GM12873 (cell line): ENCODE measurements at regions not wholly inside any gene's neighbourhood (a gene's known extent, or its start where the extent isn't known, plus 50 kb on each side); places are given as distances from the start of the nearest gene placed in this dataset.

Experiments
- TF ChIP-seq, protein P1 (sequence below): IDR thresholded peaks from 2 replicates; pipeline ENCODE4 v1.5.1; 2012; ENCODE audit warnings: low read depth, mild to moderate bottlenecking, moderate library complexity, low read length, control low read depth; ENCODE audit not compliant: insufficient read depth; ENCODE audit errors: missing control alignments

- TF ChIP-seq, protein P1, sequence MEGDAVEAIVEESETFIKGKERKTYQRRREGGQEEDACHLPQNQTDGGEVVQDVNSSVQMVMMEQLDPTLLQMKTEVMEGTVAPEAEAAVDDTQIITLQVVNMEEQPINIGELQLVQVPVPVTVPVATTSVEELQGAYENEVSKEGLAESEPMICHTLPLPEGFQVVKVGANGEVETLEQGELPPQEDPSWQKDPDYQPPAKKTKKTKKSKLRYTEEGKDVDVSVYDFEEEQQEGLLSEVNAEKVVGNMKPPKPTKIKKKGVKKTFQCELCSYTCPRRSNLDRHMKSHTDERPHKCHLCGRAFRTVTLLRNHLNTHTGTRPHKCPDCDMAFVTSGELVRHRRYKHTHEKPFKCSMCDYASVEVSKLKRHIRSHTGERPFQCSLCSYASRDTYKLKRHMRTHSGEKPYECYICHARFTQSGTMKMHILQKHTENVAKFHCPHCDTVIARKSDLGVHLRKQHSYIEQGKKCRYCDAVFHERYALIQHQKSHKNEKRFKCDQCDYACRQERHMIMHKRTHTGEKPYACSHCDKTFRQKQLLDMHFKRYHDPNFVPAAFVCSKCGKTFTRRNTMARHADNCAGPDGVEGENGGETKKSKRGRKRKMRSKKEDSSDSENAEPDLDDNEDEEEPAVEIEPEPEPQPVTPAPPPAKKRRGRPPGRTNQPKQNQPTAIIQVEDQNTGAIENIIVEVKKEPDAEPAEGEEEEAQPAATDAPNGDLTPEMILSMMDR = no peak
Measured at GRCh38 chr12:63404611-63405010, 253.6 kb upstream of the AVPR1A start.

GRCh38 chr12:63403256-63403655 is 252.3 kb upstream of the AVPR1A start:
- TF ChIP-seq, protein P1 = no peak

DNA sequence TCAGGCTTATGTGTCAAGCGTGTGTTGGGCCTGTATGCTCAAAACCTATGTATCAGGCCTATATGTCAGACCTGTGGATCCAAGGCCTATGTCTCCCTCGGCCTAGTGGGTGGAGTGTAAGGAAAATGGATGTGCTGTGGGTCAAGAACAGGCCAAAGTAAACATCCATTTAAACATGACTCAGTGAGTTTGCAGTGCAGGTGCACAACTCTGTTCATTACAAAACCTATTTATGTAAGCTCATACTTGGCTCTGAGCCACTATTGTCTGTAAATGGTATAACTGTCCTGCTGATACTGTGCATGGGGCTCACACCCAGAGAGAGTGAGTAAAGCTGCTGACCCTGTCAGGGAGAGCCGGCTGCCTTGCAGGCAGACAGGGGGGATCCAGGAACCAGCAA is 249.7 kb upstream of the AVPR1A start:
- TF ChIP-seq, protein P1 = no peak

GRCh38 chr12:63400318-63400717 is 249.3 kb upstream of the AVPR1A start:
- TF ChIP-seq, protein P1 = no peak

DNA sequence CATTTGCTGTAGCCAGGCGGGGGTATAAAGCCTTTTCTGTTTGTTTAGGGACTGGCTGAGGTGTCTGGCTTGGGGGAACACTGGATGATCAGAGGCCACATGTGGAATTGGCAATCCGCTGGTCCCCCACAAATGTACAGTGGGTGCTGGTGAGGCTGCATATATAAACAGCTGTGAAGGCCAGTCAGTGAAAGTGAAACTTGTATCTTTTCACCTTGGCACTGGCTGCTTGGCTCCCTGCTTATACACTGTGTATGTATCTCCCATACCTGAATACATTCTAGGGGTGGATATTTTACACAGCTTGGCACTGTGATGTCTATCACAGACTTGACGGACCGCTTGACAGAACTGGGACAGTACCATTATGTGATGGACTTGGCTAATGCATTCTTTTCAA is 246.8 kb upstream of the AVPR1A start:
- TF ChIP-seq, protein P1 = no peak

DNA sequence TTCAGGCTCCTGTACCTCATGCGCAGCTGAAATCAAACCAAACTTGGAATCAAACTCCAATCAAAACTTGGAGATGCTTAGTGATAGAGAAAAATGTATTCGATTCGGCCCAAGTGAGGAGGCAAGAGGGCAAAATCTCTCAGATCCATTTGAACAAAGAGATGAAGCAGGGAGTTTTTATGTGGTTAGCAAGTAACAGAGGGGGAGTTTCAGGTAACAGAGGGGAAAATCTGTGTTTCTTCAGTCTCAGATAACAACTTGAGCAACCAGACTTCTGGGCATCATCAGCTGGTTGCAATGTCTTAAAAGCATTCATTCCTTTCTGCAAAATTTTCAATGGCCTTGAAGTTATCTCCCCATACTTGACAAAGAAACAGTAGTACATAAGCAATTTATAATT is 245.1 kb upstream of the AVPR1A start:
- TF ChIP-seq, protein P1 = no peak

- TF ChIP-seq, protein P1 = no peak
Measured at GRCh38 chr12:63394983-63395382, 244.0 kb upstream of the AVPR1A start.

DNA sequence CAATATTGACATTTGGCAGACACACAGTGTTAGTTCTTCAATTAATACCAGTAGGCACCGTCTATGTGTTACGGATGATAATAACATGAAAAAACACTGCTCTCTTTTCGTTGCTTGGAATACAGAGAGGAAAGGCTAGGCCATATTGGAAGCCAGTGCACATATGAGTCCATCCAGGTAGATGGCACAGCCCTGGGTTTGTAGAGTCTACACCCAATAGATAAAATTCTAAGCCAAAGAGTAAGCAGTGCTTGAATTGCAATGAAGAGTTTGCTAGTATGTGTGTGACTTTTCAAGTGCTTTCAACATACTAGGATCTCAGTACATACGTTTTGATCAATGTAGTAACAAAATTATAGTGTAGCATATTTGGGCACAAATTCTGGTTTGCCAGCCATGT is 243.3 kb upstream of the AVPR1A start:
- TF ChIP-seq, protein P1 = no peak
